NCI-H774 (cell line): ENCODE measurements at regions not wholly inside any gene's neighbourhood (a gene's known extent, or its start where the extent isn't known, plus 50 kb on each side); places are given as distances from the start of the nearest gene placed in this dataset.

Experiments
- DNase-seq: peaks from one replicate; lab custom pipeline; 2025; lab: John Stamatoyannopoulos, UW

GRCh38 chr2:198795419-198795818, 662.3 kb downstream of the SATB2 start:
- DNase-seq: no peak

GRCh38 chr2:198791623-198792022, 666.1 kb downstream of the SATB2 start:
- DNase-seq: no peak

DNA sequence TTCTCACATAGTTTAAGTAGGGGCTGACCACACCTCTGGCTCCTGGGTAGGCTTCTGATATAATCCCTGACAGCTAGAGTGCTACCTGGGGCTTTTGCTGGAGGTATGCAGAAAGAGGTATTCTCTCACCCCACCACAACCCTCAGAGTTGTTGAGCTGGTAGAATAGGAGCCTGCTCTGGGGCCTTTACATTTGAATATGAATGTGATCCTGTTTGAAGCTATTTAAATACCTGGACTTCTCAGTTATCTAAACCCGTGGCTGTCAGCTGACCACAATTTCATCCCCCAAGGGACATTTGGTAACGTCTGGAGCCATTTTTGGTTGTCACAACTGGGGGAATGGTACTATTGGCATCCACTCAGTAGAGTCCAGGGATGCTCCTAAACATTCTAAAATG, 669.1 kb downstream of the SATB2 start:
- no peak for DNase-seq

GRCh38 chr2:198782734-198783133, 675.0 kb downstream of the SATB2 start:
- no peak for DNase-seq

DNA sequence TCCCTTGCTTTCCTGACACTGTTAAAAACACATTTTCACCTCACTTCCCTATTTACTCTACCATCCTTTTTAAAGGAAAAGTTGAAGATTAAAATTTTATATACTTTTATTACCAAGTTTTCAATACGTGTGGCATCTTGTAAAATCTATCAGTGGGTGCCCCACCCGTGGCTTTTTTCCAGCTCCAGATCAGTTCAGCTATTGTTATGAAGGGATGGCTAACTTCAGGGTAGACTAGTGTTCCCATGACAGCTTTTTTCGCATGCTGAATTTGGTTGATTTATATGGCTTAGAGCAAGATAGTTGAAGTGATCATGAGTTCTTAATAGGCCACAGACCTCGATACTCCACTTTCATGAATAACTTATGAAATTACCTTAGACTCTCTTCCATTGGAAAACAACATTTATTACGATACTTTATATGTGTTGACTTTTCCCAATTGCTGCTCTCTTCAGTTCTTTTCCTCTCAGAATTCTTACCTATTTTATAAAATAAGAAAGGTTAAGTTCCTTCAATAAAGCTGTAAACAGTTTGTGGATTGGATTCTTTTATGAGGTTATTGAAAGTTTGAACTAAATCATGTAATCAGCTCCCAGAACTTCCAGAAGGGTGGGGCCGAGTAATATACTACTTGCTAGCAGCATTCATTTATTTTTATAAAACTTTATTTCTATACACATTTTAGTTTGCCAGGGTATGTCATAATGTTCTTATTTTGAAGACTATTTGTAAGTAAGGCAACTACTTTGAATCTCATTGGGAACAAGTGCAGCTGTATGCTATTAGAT, 680.9 kb downstream of the SATB2 start:
- DNase-seq: no peak

- no peak for DNase-seq
Measured at GRCh38 chr2:198775737-198776136, 682.0 kb downstream of the SATB2 start.

GRCh38 chr2:198774576-198774975, 683.2 kb downstream of the SATB2 start:
- DNase-seq: no peak

GRCh38 chr2:198767694-198768093, 690.0 kb downstream of the SATB2 start:
- no peak for DNase-seq

DNA sequence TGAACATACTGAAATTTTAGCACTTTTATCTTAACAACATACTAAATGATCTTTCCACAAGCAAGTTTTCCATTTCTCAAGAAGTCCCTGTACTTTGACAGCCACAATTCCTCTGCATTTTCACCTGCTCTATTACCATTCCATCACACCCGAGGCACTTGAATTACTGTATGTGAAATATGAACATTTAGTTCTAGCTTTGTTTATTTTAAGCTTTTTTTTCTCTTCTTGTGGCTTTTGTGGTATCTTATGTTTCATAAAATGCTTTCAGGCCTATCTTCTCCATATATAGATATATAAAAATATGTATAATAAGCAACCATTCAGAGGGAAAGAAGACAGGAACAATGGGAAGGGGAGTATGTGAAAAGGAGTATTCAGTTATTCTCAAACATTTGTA, 693.9 kb downstream of the SATB2 start:
- DNase-seq: no peak

- no peak for DNase-seq
Measured at GRCh38 chr2:198762441-198762840, 695.3 kb downstream of the SATB2 start.

GRCh38 chr2:198757069-198757468, 700.7 kb downstream of the SATB2 start:
- no peak for DNase-seq

DNA sequence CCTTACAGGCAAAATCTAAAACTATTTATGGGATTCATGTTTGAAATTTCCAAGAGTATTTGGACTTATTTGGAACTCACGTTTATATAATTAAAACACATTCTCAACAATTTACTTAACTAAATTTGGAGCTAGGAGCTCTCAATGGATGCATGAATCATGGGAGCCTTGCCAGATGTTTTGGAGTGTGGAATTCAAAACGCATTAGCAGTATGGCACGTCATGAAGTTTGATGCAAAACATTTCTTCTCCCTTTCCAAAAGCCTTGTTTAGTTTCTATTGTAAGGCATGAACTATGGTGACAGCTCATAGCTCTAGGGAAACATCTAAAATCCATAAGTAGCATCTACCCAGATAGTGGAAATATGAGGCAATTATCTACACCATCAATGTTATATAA, 701.6 kb downstream of the SATB2 start:
- DNase-seq: no peak

DNA sequence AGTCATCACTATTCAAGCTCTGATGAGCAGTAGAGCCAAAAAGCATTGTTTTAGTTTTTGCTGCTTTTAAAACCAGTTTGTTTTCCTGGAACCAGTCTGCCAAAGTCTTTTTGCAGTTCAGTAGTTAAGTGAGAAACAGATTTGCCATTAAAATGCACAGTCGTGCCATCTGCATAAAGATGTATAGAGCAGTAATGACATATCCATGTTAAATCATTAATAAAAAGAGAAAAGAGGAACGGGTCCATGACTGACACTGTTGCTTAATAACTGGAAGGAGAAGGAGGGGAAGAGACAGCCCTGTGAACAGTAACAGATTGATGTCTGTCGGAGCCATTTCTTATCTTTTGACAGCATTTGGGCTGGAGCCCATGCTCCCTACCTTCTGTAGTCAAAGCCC, 704.6 kb downstream of the SATB2 start:
- DNase-seq: no peak

- no peak for DNase-seq
Measured at GRCh38 chr2:198749364-198749763, 708.4 kb downstream of the SATB2 start.

GRCh38 chr2:198731842-198732399, 725.8 kb downstream of the SATB2 start:
- DNase-seq: no peak

DNA sequence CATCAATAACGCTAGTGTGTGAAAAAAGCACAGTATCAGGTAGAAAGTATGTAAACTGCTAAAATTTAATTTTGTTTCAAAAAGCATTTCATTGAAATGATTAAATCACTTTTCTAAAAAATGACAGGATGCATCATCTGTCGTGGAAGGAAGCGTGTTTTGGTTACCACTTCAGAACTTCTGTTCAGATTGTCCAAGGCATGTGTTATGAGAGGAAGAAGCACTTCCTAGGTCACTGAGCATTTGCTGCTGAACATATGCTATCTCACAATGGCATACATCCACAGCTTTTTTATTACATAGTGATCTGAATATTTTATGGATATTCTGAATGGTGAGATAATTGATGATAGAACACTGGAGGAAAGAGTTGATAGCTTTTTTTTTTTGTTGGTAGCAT, 737.5 kb downstream of the SATB2 start:
- no peak for DNase-seq

DNA sequence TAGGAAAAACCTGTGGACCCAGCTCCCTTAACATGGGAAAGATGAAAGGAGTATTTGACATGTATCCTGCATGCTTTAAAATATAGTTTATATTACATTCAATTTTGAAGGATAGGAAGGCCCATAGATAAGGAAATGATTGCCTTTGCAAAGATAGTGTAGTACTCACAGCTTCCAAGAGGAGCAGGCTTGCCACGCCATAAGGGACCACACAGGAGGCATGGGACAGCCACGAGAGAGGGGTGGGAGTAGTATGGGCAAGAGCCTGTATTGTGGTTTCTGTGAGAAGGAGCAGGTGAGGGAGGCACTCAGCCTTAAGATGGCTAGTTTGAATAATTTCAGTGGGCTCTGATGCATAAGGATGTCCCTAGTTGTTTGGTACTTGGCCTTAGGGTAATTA, 740.3 kb downstream of the SATB2 start:
- DNase-seq: no peak

GRCh38 chr2:198715302-198715835, 742.4 kb downstream of the SATB2 start:
- DNase-seq: no peak

DNA sequence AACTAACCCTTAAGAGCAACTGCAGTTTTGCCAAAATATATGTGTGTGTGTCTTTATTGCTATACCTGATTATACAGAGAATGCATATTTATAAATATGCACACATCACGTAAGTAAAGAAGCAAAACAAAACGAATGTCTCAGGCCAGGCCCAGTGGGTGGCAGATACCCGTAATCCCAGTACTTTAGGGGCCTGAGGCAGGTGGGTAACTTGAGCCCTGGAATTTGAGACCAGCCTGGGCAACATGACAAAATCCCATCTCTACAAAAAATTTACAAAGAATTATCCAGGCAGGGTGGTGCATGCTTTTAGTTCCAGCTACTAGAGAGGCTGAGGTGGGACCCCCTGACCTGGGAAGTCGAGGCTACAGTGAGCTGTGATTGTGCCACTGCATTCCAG, 745.3 kb downstream of the SATB2 start:
- DNase-seq: no peak

- DNase-seq: no peak
Measured at GRCh38 chr2:198711484-198711883, 746.3 kb downstream of the SATB2 start.

DNA sequence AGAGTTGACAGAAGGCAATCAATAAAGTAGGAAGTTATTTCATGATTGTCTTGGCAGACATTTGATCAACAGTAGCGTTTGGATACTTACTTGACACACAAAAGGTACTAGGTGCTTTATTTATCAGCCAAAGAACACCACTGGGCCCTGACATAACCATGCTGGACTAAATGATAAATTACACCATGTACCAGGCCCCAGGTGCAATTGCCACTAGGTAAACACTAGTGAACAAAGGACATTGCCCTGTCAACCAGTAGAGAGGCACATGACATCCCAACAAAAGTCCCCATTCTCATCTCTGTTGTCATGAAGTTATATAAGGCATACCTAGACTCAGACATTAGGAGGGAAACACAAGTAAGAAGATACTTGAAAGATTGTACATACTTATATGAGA, 747.2 kb downstream of the SATB2 start:
- no peak for DNase-seq

GRCh38 chr2:198706476-198707082, 751.2 kb downstream of the SATB2 start:
- DNase-seq: no peak

DNA sequence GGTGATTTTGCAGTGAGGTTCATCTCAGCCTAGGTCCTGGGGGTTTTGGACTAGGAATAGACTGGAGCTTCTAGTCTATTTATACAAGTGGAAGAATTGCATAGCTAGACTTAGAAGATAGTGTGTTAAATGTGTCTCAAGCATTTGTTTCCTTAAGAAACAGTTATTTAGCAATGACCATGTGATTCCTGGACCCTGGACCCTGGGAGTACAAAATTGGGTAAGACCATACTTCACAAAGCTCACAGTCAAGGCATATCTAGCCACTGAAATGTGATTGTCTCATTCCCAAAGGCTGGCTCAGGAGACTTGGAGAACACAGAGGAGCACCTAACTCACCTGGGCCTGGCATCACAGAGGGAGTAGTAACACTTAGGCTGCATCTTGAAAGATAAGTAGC, 754.5 kb downstream of the SATB2 start:
- no peak for DNase-seq
